Pancreas (tissue), 10 donors: ENCODE measurements at regions not wholly inside any gene's neighbourhood (a gene's known extent, or its start where the extent isn't known, plus 50 kb on each side); places are given as distances from the start of the nearest gene placed in this dataset.

Experiments
- ATAC-seq, 4 donors: fragments of 200-7000 bp; cut with Tn5 transposase; one replicate each; pipeline versions ENCODE4 v1.8.0 to v1.9.1; 2020; ENCODE audit warnings: mild to moderate bottlenecking in 4 of 4, moderate library complexity in 4 of 4
- DNase-seq, 6 donors: peaks; one replicate each; pipeline ENCODE4 v3.0.0-alpha.2; 2020
- FAIRE-seq: peaks from 2 replicates; lab custom pipeline; 2012; peaks lifted over from hg19 to GRCh38; lab: Jason Lieb, UNC
- H3K27ac ChIP-seq, 4 donors: fragments of 200-600 bp; sonication (generic); 1 replicate in 3 of 4; 2 replicates in 1 of 4; pipeline versions ENCODE4 v1.5.0 to v1.8.0; 2020
- H3K27me3 ChIP-seq, 4 donors: fragments of 200-600 bp; one replicate each; pipeline ENCODE4 v1.8.0; 2021
- H3K36me3 ChIP-seq, 3 donors: fragments of 200-600 bp; sonication (generic) in 1 of 3; one replicate each; pipeline versions ENCODE4 v1.5.0 to v1.8.0; 2020 to 2021
- H3K4me1 ChIP-seq, 3 donors: fragments of 200-600 bp; one replicate each; pipeline ENCODE4 v1.8.0; 2021
- H3K4me3 ChIP-seq, 4 donors: fragments of 200-600 bp; sonication (generic) in 2 of 4; one replicate each; pipeline versions ENCODE4 v1.5.0 to v1.8.0; 2020 to 2021
- H3K9me3 ChIP-seq, 4 donors: fragments of 200-600 bp; one replicate each; pipeline ENCODE4 v1.8.0; 2021
- CTCF ChIP-seq, 4 donors: fragments of 200-600 bp; sonication (generic) in 3 of 4; IDR thresholded peaks; one replicate each; pipeline versions ENCODE4 v1.5.0 to v1.8.0; 2021; ENCODE audit warnings: antibody characterized with exemption in 4 of 4
- WGBS, 2 donors: extraction: QIAGEN DNeasy Blood & Tissue Kit; methylation state at CpG; one replicate each; pipeline ENCODE4 v1.1.7; 2013; 5-methylcytosine and 5-hydroxymethylcytosine counted together
- intact Hi-C, 3 donors: fragments of 100-400 bp; cut with DNase I; formaldehyde crosslinking; loops; one replicate each; pipeline versions ENCODE4 v1.11.1 to v1.14.2; 2022
- donor health status: healthy with polysubstance abuse.
- donor health status: DM: no; HTN: no; CAD: no; lungs with moderate emphysema.
- donor health status: DM: no; HTN: no; CAD: no.
- donor health status: control.
- donor health status: control.
- donor health status: Bipolar disorder and iron deficiency.
- donor health status: DM: yes; HTN: yes; CAD: no.
- donor health status: DM: no; HTN: no; CAD: no.
- donor health status: DM: no; HTN: no; CAD: no.
- donor health status: DM: yes; HTN: yes; CAD: no.

DNA sequence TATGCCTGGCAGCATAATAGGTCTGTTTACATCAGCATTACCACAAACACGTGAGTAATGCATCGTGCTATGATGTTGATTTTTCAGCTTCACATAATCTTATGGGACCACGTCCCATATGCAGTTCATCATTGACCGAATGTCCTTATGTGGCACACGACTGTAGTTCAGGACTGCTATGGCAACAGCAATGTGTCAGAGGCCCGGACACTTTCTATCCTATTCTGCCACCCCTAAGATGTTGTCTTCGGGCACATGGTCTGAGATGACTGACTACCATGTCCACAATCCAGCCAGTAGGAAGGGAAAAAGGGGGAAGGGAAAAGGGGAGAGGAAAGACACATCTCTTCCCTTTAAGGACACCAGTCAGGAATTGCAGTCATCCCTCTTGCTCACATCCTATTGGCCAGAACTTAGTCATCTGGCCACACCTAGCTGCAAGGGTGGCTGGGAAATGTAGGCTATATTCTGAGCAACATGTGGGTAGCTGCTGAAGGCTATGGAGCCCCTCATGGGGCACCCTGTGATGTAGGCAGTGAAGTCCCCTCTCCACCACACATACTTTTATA lies 196.0 kb upstream of the RBPJ start:
- FAIRE-seq = no peak
- intact Hi-C loops = no loop called here
- Histone ChIP-seq H3K9me3 (no peaks in the 10 kb centered on the region), H3K36me3 (no peaks in the 10 kb centered on the region), H3K4me1 (peaks cover 0 to 6% (median 0%) of the 10 kb centered on the region in 3 donors), H3K27ac (no peak overlapping the region), H3K27me3 (no peaks in the 10 kb centered on the region), H3K4me3 (no peak overlapping the region)
- DNase-seq = no peak
- 83 to 85% methylated on average over 7 of the region's 7 CpGs for WGBS, 2 donors
- no peak for ATAC-seq
- TF ChIP-seq CTCF (IDR thresholded peaks at IDR 0.05) = no peak

GRCh38 chr4:26126143-26126718 lies 194.6 kb upstream of the RBPJ start:
- Histone ChIP-seq H3K4me3 (no peak overlapping the region), H3K9me3 (no peaks in the 10 kb centered on the region), H3K4me1 (peaks cover 0 to 6% (median 0%) of the 10 kb centered on the region in 3 donors), H3K36me3 (no peaks in the 10 kb centered on the region), H3K27ac (no peak overlapping the region), H3K27me3 (no peaks in the 10 kb centered on the region)
- intact Hi-C loops = no loop called here
- ATAC-seq (no peak), FAIRE-seq (no peak), DNase-seq (no peak)
- 89 to 94% methylated on average over 5 of the region's 5 CpGs for WGBS, 2 donors
- no peak for TF ChIP-seq CTCF (IDR thresholded peaks at IDR 0.05)

- ATAC-seq = no peak
- no peak for TF ChIP-seq CTCF (IDR thresholded peaks at IDR 0.05)
- Histone ChIP-seq H3K4me3 (no peak overlapping the region), H3K27me3 (no peaks in the 10 kb centered on the region), H3K27ac (no peak overlapping the region), H3K9me3 (no peaks in the 10 kb centered on the region), H3K4me1 (peaks cover 0 to 6% (median 0%) of the 10 kb centered on the region in 3 donors), H3K36me3 (no peaks in the 10 kb centered on the region)
- FAIRE-seq = no peak
- intact Hi-C loops = no loop called here
- DNase-seq = no peak
- 88 to 93% methylated on average over 4 of the region's 4 CpGs for WGBS, 2 donors
These were observed 193.8 kb upstream of the RBPJ start for GRCh38 chr4:26126994-26127393.

GRCh38 chr4:26127851-26128337 lies 192.9 kb upstream of the RBPJ start:
- DNase-seq = peak; percentile 65 to 82 (median 74)
- ATAC-seq = peak; percentile 88 to 95 (median 94)
- Histone ChIP-seq H3K4me1 (peaks cover 0 to 6% (median 0%) of the 10 kb centered on the region in 3 donors), H3K27me3 (no peaks in the 10 kb centered on the region), H3K9me3 (no peaks in the 10 kb centered on the region), H3K4me3 (no peak overlapping the region), H3K36me3 (no peaks in the 10 kb centered on the region), H3K27ac (peak overlapping the region in 1 of 4 donors; percentile 16)
- intact Hi-C loops = no loop called here
- FAIRE-seq = no peak
- peak in 2 of 4 donors; percentile 7 to 17 for TF ChIP-seq CTCF (IDR thresholded peaks at IDR 0.05)

DNA sequence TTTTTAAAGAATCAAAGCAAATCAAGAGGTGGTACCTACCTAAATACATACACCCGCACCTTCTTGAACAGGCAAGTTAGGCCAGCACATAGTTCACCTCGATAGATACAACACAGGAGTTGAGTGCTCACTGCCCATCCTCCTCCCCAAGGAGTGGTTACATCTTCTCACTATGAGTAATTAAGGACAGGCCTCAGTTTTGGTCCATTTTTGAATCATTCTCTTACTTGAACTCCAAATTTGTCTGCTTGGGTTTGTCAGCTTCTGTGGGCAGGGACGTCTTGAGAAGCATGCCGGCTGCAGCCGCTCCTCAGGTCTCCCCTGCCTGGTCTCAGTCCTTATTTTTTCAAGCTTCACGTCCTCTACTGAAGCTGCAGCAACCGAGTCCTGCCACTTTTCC lies 190.6 kb upstream of the RBPJ start:
- no peak overlapping the region for H3K4me3 ChIP-seq
- H3K9me3 ChIP-seq = no peaks in the 10 kb centered on the region
- FAIRE-seq (no peak), ATAC-seq (no peak), DNase-seq (no peak)
- intact Hi-C loops = no loop called here
- 91 to 95% methylated on average over 7 of the region's 7 CpGs for WGBS, 2 donors
- no peak for TF ChIP-seq CTCF (IDR thresholded peaks at IDR 0.05)
- no peaks in the 10 kb centered on the region for H3K27me3 ChIP-seq
- peaks cover 0 to 6% (median 0%) of the 10 kb centered on the region in 3 donors for H3K4me1 ChIP-seq
- H3K36me3 ChIP-seq = no peaks in the 10 kb centered on the region
- H3K27ac ChIP-seq = no peak overlapping the region
